ENCODE measurements at regions not wholly inside any gene's neighbourhood (a gene's known extent, or its start where the extent isn't known, plus 50 kb on each side); places are given as distances from the start of the nearest gene placed in this dataset.

DNA sequence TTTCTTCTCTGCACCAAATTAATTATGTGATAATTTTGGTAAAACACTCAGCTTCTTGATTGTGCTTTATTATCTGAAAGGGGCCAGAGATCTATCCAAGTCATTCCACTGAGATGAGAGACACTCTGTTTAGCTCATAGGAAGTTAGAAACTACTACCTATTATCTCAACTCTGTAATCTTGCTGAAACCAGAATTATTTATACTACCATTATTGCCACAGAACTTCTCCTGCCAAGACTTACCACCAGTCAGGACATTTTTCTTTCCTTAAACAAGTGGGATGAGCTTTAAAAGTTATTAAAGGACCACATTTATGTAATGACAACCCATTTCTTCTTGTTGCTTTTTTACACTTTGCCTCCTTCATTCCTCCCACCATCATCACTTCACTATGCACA, 855.6 kb upstream of the PIK3C3 start:
- Histone ChIP-seq H3K27me3 (ENCODE audit: control insufficient read depth, insufficient read depth, low read length) (no peaks in the 10 kb centered on the region), H3K27ac (ENCODE audit: low read depth in 2 of 2, low read length in 2 of 2) (no peak overlapping the region), H3K4me3 (ENCODE audit: low read length in 3 of 3) (no peak overlapping the region), H3K36me3 (ENCODE audit: control insufficient read depth in 2 of 3, insufficient read depth in 3 of 3, low read length in 3 of 3) (no peaks in the 10 kb centered on the region), H3K9me3 (ENCODE audit: control insufficient read depth in 2 of 3, insufficient read depth in 1 of 3, low read length in 3 of 3) (no peaks in the 10 kb centered on the region), H3K9ac (ENCODE audit: low read length in 3 of 3) (no peak overlapping the region), H3K4me1 (ENCODE audit: control insufficient read depth in 2 of 3, insufficient read depth in 2 of 3, low read depth in 1 of 3, low read length in 3 of 3) (no peaks in the 10 kb centered on the region)
- intact Hi-C loops (cut with DNase I) = no loop called here
- DNase-seq = no peak
- no peak for FAIRE-seq
- TF ChIP-seq, protein P1, sequence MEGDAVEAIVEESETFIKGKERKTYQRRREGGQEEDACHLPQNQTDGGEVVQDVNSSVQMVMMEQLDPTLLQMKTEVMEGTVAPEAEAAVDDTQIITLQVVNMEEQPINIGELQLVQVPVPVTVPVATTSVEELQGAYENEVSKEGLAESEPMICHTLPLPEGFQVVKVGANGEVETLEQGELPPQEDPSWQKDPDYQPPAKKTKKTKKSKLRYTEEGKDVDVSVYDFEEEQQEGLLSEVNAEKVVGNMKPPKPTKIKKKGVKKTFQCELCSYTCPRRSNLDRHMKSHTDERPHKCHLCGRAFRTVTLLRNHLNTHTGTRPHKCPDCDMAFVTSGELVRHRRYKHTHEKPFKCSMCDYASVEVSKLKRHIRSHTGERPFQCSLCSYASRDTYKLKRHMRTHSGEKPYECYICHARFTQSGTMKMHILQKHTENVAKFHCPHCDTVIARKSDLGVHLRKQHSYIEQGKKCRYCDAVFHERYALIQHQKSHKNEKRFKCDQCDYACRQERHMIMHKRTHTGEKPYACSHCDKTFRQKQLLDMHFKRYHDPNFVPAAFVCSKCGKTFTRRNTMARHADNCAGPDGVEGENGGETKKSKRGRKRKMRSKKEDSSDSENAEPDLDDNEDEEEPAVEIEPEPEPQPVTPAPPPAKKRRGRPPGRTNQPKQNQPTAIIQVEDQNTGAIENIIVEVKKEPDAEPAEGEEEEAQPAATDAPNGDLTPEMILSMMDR (IDR thresholded peaks at IDR 0.05; ENCODE audit: borderline replicate concordance, extremely low read depth, insufficient read depth) = no peak

DNA sequence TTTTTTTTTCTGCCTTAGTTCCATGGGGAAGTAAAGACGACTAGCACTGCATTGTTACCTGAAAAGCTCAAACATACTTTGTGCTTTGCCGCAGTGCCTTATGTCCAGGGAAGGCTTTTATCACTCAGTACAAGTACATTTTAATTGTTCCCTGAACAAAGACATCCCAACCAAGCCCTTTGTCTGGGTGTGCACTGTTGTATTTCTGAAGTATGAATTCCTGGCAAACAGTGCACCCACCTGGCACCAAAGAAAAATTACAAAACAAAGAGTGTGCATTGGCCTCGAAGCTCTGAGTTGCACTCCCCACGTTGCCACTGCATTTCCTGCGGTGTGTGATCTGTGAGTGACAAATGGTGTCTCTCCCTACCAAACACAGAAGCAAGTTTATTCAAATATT, 858.5 kb upstream of the PIK3C3 start:
- no peak overlapping the region for H3K9ac ChIP-seq (ENCODE audit: low read length in 3 of 3)
- DNase-seq = peak in 4 of 5 donors; percentile 25 to 58 (median 48)
- H3K27me3 ChIP-seq (ENCODE audit: control insufficient read depth, insufficient read depth, low read length) = no peaks in the 10 kb centered on the region
- FAIRE-seq = no peak
- no peak overlapping the region for H3K4me3 ChIP-seq (ENCODE audit: low read length in 3 of 3)
- no peaks in the 10 kb centered on the region for H3K36me3 ChIP-seq (ENCODE audit: control insufficient read depth in 2 of 3, insufficient read depth in 3 of 3, low read length in 3 of 3)
- no peaks in the 10 kb centered on the region for H3K4me1 ChIP-seq (ENCODE audit: control insufficient read depth in 2 of 3, insufficient read depth in 2 of 3, low read depth in 1 of 3, low read length in 3 of 3)
- TF ChIP-seq, protein P1 (IDR thresholded peaks at IDR 0.05; ENCODE audit: borderline replicate concordance, extremely low read depth, insufficient read depth) = peak; percentile 14
- intact Hi-C loops (cut with DNase I) = no loop called here
- H3K9me3 ChIP-seq (ENCODE audit: control insufficient read depth in 2 of 3, insufficient read depth in 1 of 3, low read length in 3 of 3) = no peaks in the 10 kb centered on the region
- no peak overlapping the region for H3K27ac ChIP-seq (ENCODE audit: low read depth in 2 of 2, low read length in 2 of 2)

DNA sequence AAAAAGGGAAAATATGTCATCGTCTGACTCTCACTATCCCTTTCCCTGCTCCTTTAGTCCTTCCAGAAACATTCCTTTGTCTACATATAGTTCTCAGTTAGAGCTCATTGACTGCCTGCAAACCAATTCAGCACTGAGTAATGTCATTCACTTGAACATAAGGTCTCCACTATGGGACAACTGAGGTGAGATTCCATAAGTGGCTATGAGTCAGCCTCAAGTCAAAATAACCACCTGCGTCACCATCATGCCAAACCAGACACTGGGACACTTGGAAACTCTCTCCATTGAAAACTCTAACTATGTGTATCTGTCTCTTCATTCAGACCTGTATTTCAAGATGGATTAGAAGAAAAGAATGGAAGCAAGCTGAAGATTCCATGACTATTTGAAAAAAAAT, 878.0 kb upstream of the PIK3C3 start:
- Histone ChIP-seq H3K4me1 (ENCODE audit: control insufficient read depth in 2 of 3, insufficient read depth in 2 of 3, low read depth in 1 of 3, low read length in 3 of 3) (no peaks in the 10 kb centered on the region), H3K27me3 (ENCODE audit: control insufficient read depth, insufficient read depth, low read length) (no peaks in the 10 kb centered on the region), H3K9ac (ENCODE audit: low read length in 3 of 3) (no peak overlapping the region), H3K9me3 (ENCODE audit: control insufficient read depth in 2 of 3, insufficient read depth in 1 of 3, low read length in 3 of 3) (no peaks in the 10 kb centered on the region), H3K4me3 (ENCODE audit: low read length in 3 of 3) (no peak overlapping the region), H3K36me3 (ENCODE audit: control insufficient read depth in 2 of 3, insufficient read depth in 3 of 3, low read length in 3 of 3) (no peaks in the 10 kb centered on the region), H3K27ac (ENCODE audit: low read depth in 2 of 2, low read length in 2 of 2) (no peak overlapping the region)
- DNase-seq (no peak), FAIRE-seq (no peak)
- TF ChIP-seq, protein P1 (IDR thresholded peaks at IDR 0.05; ENCODE audit: borderline replicate concordance, extremely low read depth, insufficient read depth) = no peak
- intact Hi-C loops (cut with DNase I) = no loop called here

DNA sequence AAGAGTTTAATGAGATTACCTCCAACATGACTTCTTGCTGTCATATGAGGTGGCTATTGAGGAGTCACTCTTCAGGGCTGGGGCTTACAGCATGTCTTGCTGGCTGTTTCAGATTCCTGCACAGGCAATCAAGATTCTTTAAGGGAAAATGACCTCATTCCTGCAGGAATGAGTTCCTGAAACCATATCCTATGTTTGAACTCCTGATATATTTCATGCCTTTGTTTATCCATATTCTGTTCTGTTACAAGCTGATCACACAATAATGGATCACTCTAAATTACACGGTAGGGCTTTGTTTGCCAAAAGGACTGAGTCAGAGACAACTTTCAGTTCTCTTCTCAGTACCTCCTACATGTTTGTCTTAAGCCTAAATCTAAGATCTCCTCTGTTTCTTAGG, 879.8 kb upstream of the PIK3C3 start:
- H3K27ac ChIP-seq (ENCODE audit: low read depth in 2 of 2, low read length in 2 of 2) = no peak overlapping the region
- TF ChIP-seq, protein P1 (IDR thresholded peaks at IDR 0.05; ENCODE audit: borderline replicate concordance, extremely low read depth, insufficient read depth) = no peak
- no peaks in the 10 kb centered on the region for H3K4me1 ChIP-seq (ENCODE audit: control insufficient read depth in 2 of 3, insufficient read depth in 2 of 3, low read depth in 1 of 3, low read length in 3 of 3)
- H3K36me3 ChIP-seq (ENCODE audit: control insufficient read depth in 2 of 3, insufficient read depth in 3 of 3, low read length in 3 of 3) = no peaks in the 10 kb centered on the region
- no peaks in the 10 kb centered on the region for H3K9me3 ChIP-seq (ENCODE audit: control insufficient read depth in 2 of 3, insufficient read depth in 1 of 3, low read length in 3 of 3)
- no peak overlapping the region for H3K9ac ChIP-seq (ENCODE audit: low read length in 3 of 3)
- DNase-seq (no peak), FAIRE-seq (no peak)
- H3K4me3 ChIP-seq (ENCODE audit: low read length in 3 of 3) = no peak overlapping the region
- no peaks in the 10 kb centered on the region for H3K27me3 ChIP-seq (ENCODE audit: control insufficient read depth, insufficient read depth, low read length)
- intact Hi-C loops (cut with DNase I) = no loop called here
